Gastroesophageal sphincter (tissue), 4 donors: ENCODE measurements at regions not wholly inside any gene's neighbourhood (a gene's known extent, or its start where the extent isn't known, plus 50 kb on each side); places are given as distances from the start of the nearest gene placed in this dataset.

Source experiments
- ATAC-seq: fragments of 150-250 bp; one replicate; pipeline ENCODE4 v1.9.1; 2016; ENCODE audit warnings: mild to moderate bottlenecking, moderate library complexity
- H3K27ac ChIP-seq, 4 donors: fragments of 200-600 bp; sonication (generic) in 3 of 4; 1 replicate in 3 of 4; 2 replicates in 1 of 4; pipeline ENCODE4 v1.5.1; 2016 to 2019
- H3K27me3 ChIP-seq: fragments of 200-600 bp; sonication (generic); one replicate; pipeline ENCODE4 v1.5.1; 2019
- H3K36me3 ChIP-seq, 2 donors: fragments of 200-600 bp; sonication (generic); one replicate each; pipeline ENCODE4 v1.5.1; 2019; ENCODE audit warnings: control low read depth in 1 of 2
- H3K4me1 ChIP-seq, 3 donors: fragments of 200-600 bp; sonication (generic); 1 replicate in 2 of 3; 2 replicates in 1 of 3; pipeline ENCODE4 v1.5.1; 2016 to 2019; ENCODE audit warnings: control low read depth in 2 of 3
- H3K4me3 ChIP-seq, 2 donors: fragments of 200-600 bp; sonication (generic); one replicate each; pipeline ENCODE4 v1.5.1; 2019; ENCODE audit warnings: mild to moderate bottlenecking in 1 of 2, moderate library complexity in 1 of 2
- H3K9me3 ChIP-seq, 3 donors: fragments of 200-600 bp; sonication (generic); one replicate each; pipeline ENCODE4 v1.5.1; 2017 to 2019; ENCODE audit warnings: control low read depth in 2 of 3
- CTCF ChIP-seq, 4 experiments: fragments of 200-600 bp in 2 of 4; fragments of 450-650 bp in 2 of 4; sonication (generic) in 1 of 4; IDR thresholded peaks; one replicate each; pipeline ENCODE4 v1.5.1; 2017 to 2019; ENCODE audit warnings: antibody characterized with exemption in 4 of 4, mild to moderate bottlenecking in 2 of 4, moderate library complexity in 2 of 4
- EP300 ChIP-seq: sonication (generic); formaldehyde crosslinking; IDR thresholded peaks from one replicate; pipeline ENCODE4 v1.6.1; 2017; ENCODE audit warnings: antibody characterized with exemption, mild to moderate bottlenecking
- POLR2A ChIP-seq, 2 donors: fragments of 450-650 bp; IDR thresholded peaks; one replicate each; pipeline ENCODE4 v1.6.1; 2017; ENCODE audit warnings: antibody characterized with exemption in 2 of 2, mild to moderate bottlenecking in 2 of 2, moderate library complexity in 1 of 2
- POLR2AphosphoS5 ChIP-seq: sonication (generic); formaldehyde crosslinking; IDR thresholded peaks from one replicate; pipeline ENCODE4 v1.6.1; 2017; ENCODE audit warnings: antibody characterized with exemption
- WGBS, 2 donors: methylation state at CpG; one replicate each; pipeline ENCODE4 v1.1.5; 2018; ENCODE audit warnings: low coverage in 1 of 2; 5-methylcytosine and 5-hydroxymethylcytosine counted together

GRCh38 chr13:67410645-67411044 is 180.5 kb upstream of the PCDH9 start:
- Histone ChIP-seq H3K9me3 (no peaks in the 10 kb centered on the region), H3K4me3 (no peak overlapping the region), H3K36me3 (no peaks in the 10 kb centered on the region), H3K27me3 (no peaks in the 10 kb centered on the region), H3K27ac (no peak overlapping the region), H3K4me1 (no peaks in the 10 kb centered on the region)
- ATAC-seq: no peak
- 9 to 50% methylated on average over 1 of the region's 1 CpG for WGBS, 2 donors
- TF ChIP-seq EP300 (no peak), CTCF (IDR thresholded peaks at IDR 0.05) (no peak), POLR2A (IDR thresholded peaks at IDR 0.05) (no peak), POLR2AphosphoS5 (no peak)

DNA sequence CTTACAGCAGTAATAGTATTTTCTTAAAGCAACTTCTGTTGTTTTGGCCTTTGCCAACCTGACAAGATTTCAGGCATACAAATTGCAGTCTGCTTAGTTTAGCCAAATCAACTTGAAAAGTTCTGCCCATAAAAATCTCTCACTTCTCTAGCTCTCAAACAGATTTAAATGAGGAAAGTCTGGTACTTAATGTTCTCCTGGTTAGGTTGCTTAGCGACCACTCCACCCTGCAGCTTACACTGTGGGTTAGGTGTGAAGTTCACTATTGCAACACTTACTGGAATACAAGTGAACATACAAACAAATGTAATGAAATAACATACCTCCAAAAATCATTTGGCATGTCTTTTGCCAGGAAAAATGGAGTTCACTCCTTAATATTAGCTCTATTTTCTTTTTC is 178.7 kb upstream of the PCDH9 start:
- no peak for ATAC-seq
- TF ChIP-seq POLR2AphosphoS5 (no peak), CTCF (IDR thresholded peaks at IDR 0.05) (no peak), POLR2A (IDR thresholded peaks at IDR 0.05) (no peak), EP300 (no peak)

DNA sequence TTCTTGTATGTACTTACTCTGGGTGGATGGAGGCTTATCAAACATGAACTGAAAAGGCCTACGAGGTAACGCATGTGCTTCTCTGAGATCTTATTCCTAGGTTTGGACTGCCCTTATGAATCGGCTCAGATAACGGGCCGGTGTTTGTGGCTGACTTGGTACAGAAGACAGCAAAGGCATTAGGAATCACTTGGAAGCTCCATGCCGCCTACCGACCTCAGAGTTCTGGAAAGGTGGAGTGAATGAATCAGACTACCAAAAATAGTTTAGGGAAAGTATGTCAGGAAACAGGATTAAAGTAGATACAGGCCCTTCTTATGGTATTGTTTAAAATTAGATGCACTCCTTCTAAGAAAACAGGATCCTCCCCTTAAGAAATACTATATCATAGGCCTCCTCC is 172.4 kb upstream of the PCDH9 start:
- 94 to 100% methylated on average over 3 to 7 of the region's 7 CpGs for whole genome bisulfite sequencing, 2 donors
- H3K4me3 ChIP-seq: no peak overlapping the region

More for the DNA sequence above, 178.7 kb upstream of the PCDH9 start:
- Histone ChIP-seq H3K36me3 (no peaks in the 10 kb centered on the region), H3K27ac (no peak overlapping the region), H3K27me3 (no peaks in the 10 kb centered on the region), H3K9me3 (no peaks in the 10 kb centered on the region), H3K4me3 (no peak overlapping the region), H3K4me1 (no peaks in the 10 kb centered on the region)
- WGBS, 2 donors: 71 to 100% methylated on average over 1 of the region's 1 CpG

GRCh38 chr13:67395577-67395976 is 165.4 kb upstream of the PCDH9 start:
- TF ChIP-seq POLR2AphosphoS5: no peak
- no peak for TF ChIP-seq POLR2A (IDR thresholded peaks at IDR 0.05)
- no peak for TF ChIP-seq EP300
- TF ChIP-seq CTCF (IDR thresholded peaks at IDR 0.05): no peak
- H3K27me3 ChIP-seq: no peaks in the 10 kb centered on the region
- WGBS, 2 donors: 67 to 70% methylated on average over 1 of the region's 1 CpG
- H3K4me3 ChIP-seq: no peak overlapping the region
- H3K27ac ChIP-seq: no peak overlapping the region
- H3K4me1 ChIP-seq: no peaks in the 10 kb centered on the region
- H3K36me3 ChIP-seq: no peaks in the 10 kb centered on the region
- H3K9me3 ChIP-seq: no peaks in the 10 kb centered on the region
- no peak for ATAC-seq

More for the DNA sequence above, 172.4 kb upstream of the PCDH9 start:
- H3K36me3 ChIP-seq: no peaks in the 10 kb centered on the region
- no peaks in the 10 kb centered on the region for H3K9me3 ChIP-seq
- ATAC-seq: no peak
- no peak overlapping the region for H3K27ac ChIP-seq
- TF ChIP-seq EP300 (no peak), POLR2A (IDR thresholded peaks at IDR 0.05) (no peak), POLR2AphosphoS5 (no peak)
- H3K27me3 ChIP-seq: no peaks in the 10 kb centered on the region
- H3K4me1 ChIP-seq: no peaks in the 10 kb centered on the region

DNA sequence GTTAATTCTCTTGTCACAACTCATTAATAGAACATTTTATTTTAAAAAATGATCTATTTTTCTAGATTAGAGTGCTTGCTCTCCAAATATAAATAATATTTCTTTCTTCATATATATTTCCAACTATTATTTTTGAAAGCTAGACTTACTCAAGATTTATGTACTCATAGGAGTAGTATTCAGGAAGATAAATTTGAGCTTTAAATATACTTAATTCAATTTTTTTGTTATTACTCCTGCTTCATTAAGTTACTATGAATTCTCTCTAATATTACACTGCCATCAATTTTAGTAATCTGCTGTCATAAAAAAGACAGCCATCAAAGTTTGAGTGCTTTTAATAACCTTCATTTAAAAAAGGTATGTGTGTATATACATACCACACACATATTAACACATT is 161.9 kb upstream of the PCDH9 start:
- Histone ChIP-seq H3K27ac (no peak overlapping the region), H3K9me3 (no peaks in the 10 kb centered on the region), H3K4me1 (no peaks in the 10 kb centered on the region), H3K36me3 (no peaks in the 10 kb centered on the region), H3K27me3 (no peaks in the 10 kb centered on the region), H3K4me3 (no peak overlapping the region)
- no peak for TF ChIP-seq POLR2AphosphoS5
- no peak for TF ChIP-seq CTCF (IDR thresholded peaks at IDR 0.05)
- no peak for TF ChIP-seq POLR2A (IDR thresholded peaks at IDR 0.05)
- no peak for TF ChIP-seq EP300
- ATAC-seq: no peak
